WTC11 (cell line): ENCODE measurements at regions not wholly inside any gene's neighbourhood (a gene's known extent, or its start where the extent isn't known, plus 50 kb on each side); places are given as distances from the start of the nearest gene placed in this dataset.

Experiments used
- ATF1 ChIP-seq: sonication (generic); formaldehyde crosslinking; IDR thresholded peaks from 2 replicates; pipeline ENCODE4 v1.8.1; 2023; ENCODE audit warnings: mild to moderate bottlenecking, moderate library complexity, missing genetic modification reagents
- ATF2 ChIP-seq: sonication (generic); formaldehyde crosslinking; IDR thresholded peaks from 2 replicates; pipeline ENCODE4 v1.8.1; 2022; ENCODE audit warnings: low read depth, missing genetic modification reagents, borderline replicate concordance
- SMAD4 ChIP-seq: sonication (generic); formaldehyde crosslinking; IDR thresholded peaks from 2 replicates; pipeline ENCODE4 v1.8.0; 2022; ENCODE audit warnings: mild to moderate bottlenecking, missing genetic modification reagents
- STAT6 ChIP-seq: sonication (generic); formaldehyde crosslinking; conservative IDR thresholded peaks from 2 replicates; pipeline ENCODE4 v1.8.1; 2023; ENCODE audit warnings: mild to moderate bottlenecking, low read depth, missing genetic modification reagents, moderate library complexity
- TF ChIP-seq, protein P1 (sequence below): sonication (generic); formaldehyde crosslinking; IDR thresholded peaks from 2 replicates; pipeline ENCODE4 v1.8.0; 2022; ENCODE audit warnings: mild to moderate bottlenecking, missing genetic modification reagents

DNA sequence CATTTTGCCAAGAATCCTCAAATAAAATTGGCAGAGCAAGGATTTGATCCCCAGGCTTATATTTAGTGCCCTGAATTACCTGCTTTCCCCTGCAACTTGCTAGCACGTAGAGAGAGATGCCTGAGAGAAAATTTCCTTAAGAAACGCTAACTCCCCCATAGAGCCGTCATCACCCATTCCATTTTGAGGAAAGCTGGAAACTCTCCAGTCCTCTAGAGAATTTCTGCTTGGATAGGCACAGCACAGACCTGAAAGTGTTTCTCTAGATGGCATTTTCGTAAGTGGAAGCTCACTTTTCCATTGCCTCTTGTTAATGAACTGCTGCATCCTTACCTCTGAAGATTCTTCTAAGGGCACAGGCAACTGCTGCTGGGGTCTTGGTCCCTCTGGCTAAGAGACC is 277.8 kb upstream of the SIX2 start:
- TF ChIP-seq ATF2 (CRISPR knock-in tag) = no peak
- TF ChIP-seq, protein P1, sequence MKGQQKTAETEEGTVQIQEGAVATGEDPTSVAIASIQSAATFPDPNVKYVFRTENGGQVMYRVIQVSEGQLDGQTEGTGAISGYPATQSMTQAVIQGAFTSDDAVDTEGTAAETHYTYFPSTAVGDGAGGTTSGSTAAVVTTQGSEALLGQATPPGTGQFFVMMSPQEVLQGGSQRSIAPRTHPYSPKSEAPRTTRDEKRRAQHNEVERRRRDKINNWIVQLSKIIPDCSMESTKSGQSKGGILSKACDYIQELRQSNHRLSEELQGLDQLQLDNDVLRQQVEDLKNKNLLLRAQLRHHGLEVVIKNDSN (CRISPR knock-in tag) = no peak
- no peak for TF ChIP-seq SMAD4
- TF ChIP-seq ATF1 (CRISPR knock-in tag) = no peak
- TF ChIP-seq STAT6 (CRISPR knock-in tag) = no peak
